ENCODE measurements at regions not wholly inside any gene's neighbourhood (a gene's known extent, or its start where the extent isn't known, plus 50 kb on each side); places are given as distances from the start of the nearest gene placed in this dataset.
"Not testable (repeated sequence)": the region's sequence is repeated elsewhere in the genome, so short reads cannot be mapped to it uniquely, and the experiment has no call there.

GRCh38 chrX:131595120-131595519, 51.2 kb downstream of the OR13H1 start:
- DNase-seq (ENCODE audit: low read depth in 2 of 2) = peak; percentile 18 to 20

- DNase-seq (ENCODE audit: low read depth in 2 of 2) = no peak
These were observed 64.0 kb downstream of the OR13H1 start for GRCh38 chrX:131607792-131608369.

GRCh38 chrX:131609480-131609879, 65.6 kb downstream of the OR13H1 start:
- no peak for DNase-seq (ENCODE audit: low read depth in 2 of 2)

GRCh38 chrX:131613260-131613659, 69.4 kb downstream of the OR13H1 start:
- no peak for DNase-seq (ENCODE audit: low read depth in 2 of 2)

GRCh38 chrX:131614241-131614640, 70.4 kb downstream of the OR13H1 start:
- no peak for DNase-seq (ENCODE audit: low read depth in 2 of 2)

DNA sequence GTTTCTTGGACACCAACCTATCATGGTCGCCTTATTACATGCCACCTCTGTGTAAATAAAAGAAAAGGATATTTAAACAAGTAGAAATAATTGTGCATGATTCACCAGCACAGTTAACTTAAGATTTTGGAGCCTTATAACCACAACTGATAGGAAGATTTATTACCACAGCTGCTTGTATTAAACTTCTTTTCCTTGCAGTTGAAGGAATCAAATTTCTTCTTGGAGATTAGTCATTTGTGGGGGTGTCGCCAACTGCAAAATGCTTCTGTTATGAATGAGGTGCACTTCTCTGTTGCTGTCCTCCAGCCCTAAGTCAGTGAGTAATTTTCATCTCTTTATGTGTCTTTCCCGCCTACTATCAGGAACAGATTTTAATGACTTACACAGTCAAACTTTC, 73.3 kb downstream of the OR13H1 start:
- DNase-seq (ENCODE audit: low read depth in 2 of 2) = peak; percentile 56 to 57

DNA sequence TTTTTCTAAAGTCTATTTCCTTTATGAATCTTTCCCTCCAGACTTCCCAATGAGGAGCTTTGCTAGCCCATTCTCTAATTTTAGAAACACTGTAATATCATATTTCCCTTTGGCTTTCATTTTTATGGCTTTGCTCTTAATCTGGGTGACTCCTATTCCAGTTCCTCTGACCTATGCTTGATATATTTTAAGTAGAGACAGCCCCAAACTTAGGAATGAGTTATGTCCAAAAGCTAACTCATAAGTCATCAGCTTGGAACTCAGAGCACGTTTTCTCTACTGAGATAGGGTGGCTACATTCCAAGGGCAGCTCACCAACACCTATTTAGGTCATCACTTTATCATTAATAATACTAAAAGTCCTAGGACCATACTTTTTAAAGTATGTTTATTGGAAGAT, 77.8 kb downstream of the OR13H1 start:
- DNase-seq (ENCODE audit: low read depth in 2 of 2) = peak; percentile 4 to 7

DNA sequence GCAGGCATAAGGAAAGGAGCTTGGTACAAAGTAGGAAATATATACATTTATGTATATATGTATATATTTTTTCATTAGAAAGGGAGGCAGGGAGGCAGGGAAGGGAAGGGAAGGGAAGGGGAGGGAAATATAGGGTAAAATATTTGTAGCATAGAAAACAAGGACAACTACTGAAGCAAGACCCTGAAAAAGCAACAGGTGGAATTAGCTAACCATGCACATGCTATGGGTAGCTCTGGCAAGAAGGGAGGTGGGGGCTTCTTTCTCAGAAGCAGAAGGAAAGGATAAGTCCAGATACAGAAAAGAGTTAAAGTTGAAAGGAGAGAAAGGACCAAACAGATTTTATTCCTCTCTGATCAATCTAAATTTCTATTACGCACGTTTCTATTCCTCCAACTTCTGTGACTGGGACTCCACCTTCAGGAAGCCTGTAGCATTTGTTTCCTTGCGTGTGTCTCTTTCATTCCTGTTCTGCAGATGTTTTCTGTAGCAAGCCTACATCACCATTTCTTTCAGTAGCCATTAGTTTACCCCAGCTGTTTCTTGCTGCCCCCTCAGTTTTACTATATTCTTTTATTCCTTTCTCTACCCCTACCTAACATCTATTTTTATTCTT, 82.9 kb downstream of the OR13H1 start:
- peak in 1 of 2 experiments; percentile 7 for DNase-seq (ENCODE audit: low read depth in 2 of 2)

GRCh38 chrX:131630534-131630933, 86.7 kb downstream of the OR13H1 start:
- no peak for DNase-seq (ENCODE audit: low read depth in 2 of 2)

- peak in 1 of 2 experiments; percentile 10 for DNase-seq (ENCODE audit: low read depth in 2 of 2)
These were observed 89.5 kb downstream of the OR13H1 start for GRCh38 chrX:131633285-131633917.

DNA sequence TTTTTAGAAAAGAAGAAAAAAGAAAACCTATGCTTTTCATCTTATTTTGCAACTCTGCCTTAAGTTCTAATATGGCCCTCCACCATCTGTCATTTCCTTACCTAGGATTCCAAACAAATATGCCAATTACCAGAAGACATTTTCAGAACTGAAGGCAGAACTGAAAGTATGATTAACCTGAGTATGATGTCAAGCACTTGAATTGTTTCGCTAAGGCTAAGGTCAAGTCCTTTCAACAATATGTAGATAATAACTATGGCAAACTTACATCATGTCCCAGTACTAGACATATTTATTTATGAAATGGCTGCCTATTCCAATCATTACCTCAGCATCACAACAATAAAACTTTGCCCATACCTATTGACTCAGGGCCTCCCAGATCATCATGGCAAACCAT, 91.0 kb downstream of the OR13H1 start:
- DNase-seq (ENCODE audit: low read depth in 2 of 2) = no peak

DNA sequence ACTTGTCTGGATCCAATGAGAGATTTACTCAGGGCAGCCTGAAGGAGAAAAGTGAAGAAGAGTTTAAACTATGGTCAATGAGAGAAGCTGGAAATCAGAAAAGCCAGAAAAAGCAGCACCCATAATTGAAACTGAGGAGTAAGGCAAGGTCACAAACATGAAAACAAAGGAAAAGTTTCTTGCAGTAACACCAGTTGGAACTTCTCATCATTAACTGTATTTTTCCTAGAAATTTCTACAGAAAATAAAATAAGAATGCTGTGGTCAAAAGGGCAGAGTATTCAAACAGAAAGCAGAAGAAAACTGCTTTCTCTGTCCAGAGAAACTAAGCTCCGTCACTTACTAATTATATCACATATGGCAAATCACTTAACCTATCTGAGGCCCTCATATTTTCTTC, 102.2 kb downstream of the OR13H1 start:
- DNase-seq (ENCODE audit: low read depth in 2 of 2) = no peak

DNA sequence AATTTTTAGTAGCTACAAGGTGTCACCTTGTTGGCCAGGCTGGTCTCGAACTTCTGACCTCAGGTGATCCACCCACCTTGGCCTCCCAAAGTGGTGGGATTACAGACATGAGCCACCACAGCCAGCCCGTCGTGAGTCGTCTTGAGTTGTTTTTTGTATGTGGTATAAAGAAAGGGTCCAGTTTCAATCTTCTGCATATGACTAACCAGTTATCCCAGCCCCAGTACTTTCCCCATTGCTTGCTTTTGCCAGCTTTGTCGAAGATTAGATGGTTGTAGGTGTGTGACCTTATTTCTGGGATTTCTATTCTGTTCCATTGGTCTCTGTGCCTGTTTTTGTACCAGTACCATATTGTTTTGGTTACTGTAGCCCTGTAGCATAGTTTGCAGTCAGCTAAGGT, 105.9 kb downstream of the OR13H1 start:
- no peak for DNase-seq (ENCODE audit: low read depth in 2 of 2)

DNA sequence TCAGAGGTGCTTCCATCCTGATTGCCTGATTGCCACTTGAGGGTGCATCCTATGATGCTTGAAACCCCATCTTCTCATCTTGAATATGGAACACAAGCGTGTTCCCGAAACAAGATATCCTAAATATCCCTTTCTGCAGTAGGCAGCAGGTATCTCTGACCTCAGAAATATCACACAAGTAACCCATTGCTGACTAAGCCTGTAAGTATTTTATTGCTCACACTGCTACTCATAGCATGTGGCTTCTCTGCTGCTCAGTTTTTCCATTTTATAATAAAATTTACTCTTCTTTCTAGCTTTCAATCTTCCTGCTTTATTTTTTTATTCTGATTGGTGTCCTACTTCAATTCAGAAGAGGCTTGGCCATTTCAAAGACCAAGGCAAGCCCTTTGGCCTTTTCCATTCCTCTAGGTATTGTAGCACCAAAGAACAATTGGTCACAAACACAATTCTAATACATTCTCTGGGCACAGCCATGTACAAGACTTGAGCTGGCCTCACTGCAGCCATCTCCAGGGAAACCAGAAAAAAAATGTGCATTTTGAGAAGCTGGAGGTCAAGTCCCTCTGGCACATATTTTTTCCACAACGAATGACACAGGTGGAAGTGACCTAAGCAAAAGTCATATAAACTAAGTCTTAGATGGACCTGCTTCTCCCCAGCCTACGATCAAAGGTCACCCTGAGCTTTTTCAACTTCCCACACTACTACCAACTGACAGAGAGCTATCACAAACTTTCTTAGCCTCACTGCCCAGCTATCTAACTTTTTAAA, 107.0 kb downstream of the OR13H1 start:
- no peak for DNase-seq (ENCODE audit: low read depth in 2 of 2)

DNA sequence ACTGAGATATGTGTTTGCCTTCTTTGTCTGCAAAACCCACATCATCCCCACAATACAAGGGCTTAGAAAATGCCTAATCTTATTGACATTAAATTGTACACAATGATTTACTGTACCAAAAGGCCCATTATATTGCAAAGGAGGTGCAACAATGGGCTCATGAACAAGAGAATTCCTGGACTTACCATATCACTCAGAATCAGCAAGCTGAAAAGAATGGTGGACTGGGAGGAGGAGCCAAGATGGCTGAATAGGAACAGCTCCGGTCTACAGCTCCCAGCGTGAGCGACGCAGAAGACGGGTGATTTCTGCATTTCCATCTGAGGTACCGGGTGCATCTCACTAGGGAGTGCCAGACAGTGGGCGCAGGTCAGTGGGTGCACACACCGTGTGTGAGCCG, 119.9 kb downstream of the OR13H1 start:
- not testable (repeated sequence) for DNase-seq (ENCODE audit: low read depth in 2 of 2)

DNA sequence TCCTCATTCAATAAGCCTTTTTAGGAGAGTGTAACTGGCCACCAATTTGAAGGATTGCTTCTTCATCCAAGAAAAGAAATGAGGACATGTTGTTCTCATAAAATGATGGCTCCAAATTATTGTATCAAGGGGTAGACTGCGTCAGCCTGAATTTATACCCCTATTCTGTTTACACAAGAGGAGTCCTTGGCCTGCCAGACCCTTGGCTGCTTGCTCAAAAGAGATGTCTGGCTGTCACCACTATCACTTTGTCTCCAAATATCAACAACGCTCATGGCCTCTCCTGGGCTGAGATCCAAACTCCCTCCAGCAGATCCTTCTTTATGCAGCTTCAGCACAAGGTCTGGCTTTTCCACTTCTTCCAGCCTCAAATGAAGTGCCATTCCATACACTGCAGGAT, 127.9 kb downstream of the OR13H1 start:
- no peak for DNase-seq (ENCODE audit: low read depth in 2 of 2)

DNA sequence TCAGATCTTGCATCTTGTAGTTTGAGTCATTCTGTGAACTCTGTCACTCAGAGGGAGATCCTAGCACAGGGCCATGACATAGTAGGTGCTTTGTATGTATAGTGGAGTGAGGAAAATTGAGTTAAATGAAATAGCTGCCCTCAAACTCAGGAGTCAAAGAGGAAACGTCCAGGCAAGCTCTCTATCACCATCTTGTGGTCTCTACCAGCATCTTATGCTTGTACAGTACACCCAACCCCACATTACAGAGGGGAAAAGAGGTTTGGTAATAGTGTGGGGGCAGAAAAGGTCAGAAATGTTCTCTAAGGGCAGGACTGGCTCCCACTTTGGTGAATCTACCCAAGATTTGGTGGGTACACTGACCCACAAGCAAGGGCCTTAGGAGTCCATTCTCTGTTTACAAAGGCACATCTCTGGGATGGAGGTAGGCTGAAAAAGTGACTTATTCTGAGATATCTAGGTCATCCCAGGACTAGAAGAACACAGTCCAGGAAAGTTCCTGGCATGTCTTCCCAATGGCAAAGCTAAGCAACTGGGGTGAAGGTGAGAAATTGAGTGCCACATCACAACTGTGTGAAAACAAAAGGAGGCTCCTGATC, 131.8 kb downstream of the OR13H1 start:
- DNase-seq (ENCODE audit: low read depth in 2 of 2) = no peak

- DNase-seq (ENCODE audit: low read depth in 2 of 2) = no peak
These were observed 134.1 kb downstream of the OR13H1 start for GRCh38 chrX:131677655-131678628.

DNA sequence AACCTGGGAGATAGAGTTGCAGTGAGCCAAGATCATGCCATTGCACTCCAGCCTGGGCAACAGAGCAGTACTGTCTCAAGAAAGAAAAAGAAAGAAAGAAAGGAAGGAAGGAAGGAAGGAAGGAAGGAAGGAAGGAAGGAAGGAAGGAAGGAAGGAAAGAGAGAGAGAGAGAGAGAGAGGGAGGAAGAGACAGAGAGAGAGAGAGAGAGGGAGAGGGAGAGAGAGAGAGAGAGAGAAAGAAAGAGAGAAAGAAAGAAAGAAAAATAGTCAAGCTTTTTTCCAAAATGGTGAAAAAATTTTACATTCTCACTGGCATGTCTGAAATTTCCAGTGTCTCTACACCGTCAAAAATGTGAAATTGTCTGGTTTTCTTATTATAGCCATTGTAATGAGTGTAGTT, 138.9 kb downstream of the OR13H1 start:
- not testable (repeated sequence) for DNase-seq (ENCODE audit: low read depth in 2 of 2)

GRCh38 chrX:131693359-131693758, 149.5 kb downstream of the OR13H1 start:
- DNase-seq (ENCODE audit: low read depth in 2 of 2) = no peak

- DNase-seq (ENCODE audit: low read depth in 2 of 2) = not testable (repeated sequence)
These were observed 153.1 kb downstream of the OR13H1 start for GRCh38 chrX:131696989-131697388.
